Upper lobe of left lung (tissue), 4 donors: ENCODE measurements at regions not wholly inside any gene's neighbourhood (a gene's known extent, or its start where the extent isn't known, plus 50 kb on each side); places are given as distances from the start of the nearest gene placed in this dataset.

Experiments
- CTCF ChIP-seq, 6 experiments: fragments of 450-650 bp in 4 of 6; fragments of 200-600 bp in 2 of 6; sonication (generic) in 2 of 6; IDR thresholded peaks; one replicate each; pipeline ENCODE4 v1.5.1; 2016 to 2019; ENCODE audit warnings: antibody characterized with exemption in 6 of 6
- POLR2A ChIP-seq, 4 donors: fragments of 450-650 bp; IDR thresholded peaks; one replicate each; pipeline ENCODE4 v1.5.1; 2016 to 2017; ENCODE audit warnings: antibody characterized with exemption in 4 of 4, mild to moderate bottlenecking in 2 of 4
- POLR2AphosphoS5 ChIP-seq, 2 donors: sonication (generic); formaldehyde crosslinking; IDR thresholded peaks; one replicate each; pipeline ENCODE4 v1.5.1; 2017; ENCODE audit warnings: antibody characterized with exemption in 2 of 2

GRCh38 chr6:867378-867777, 174.4 kb upstream of the EXOC2 start:
- TF ChIP-seq POLR2A (IDR thresholded peaks at IDR 0.05), result no peak
- TF ChIP-seq CTCF (IDR thresholded peaks at IDR 0.05), result no peak
- no peak for TF ChIP-seq POLR2AphosphoS5 (IDR thresholded peaks at IDR 0.05)
